Stimulated activated CD4-positive, alpha-beta T cell treated with anti-CD3 and anti-CD28 coated beads, TNF-alpha, amount 100 ng/mL, for 1 hour (primary cell): ENCODE measurements at regions not wholly inside any gene's neighbourhood (a gene's known extent, or its start where the extent isn't known, plus 50 kb on each side); places are given as distances from the start of the nearest gene placed in this dataset.
"Not testable (repeated sequence)": the region's sequence is repeated elsewhere in the genome, so short reads cannot be mapped to it uniquely, and the experiment has no call there.

Experiments used
- DNase-seq, 3 donors: peaks; one replicate each; pipeline ENCODE4 v3.0.0-alpha.2; 2020; ENCODE audit warnings: low read depth in 3 of 3, low spot score in 1 of 3

- no peak for DNase-seq
These were observed 266.7 kb upstream of the ATP10A start for GRCh38 chr15:26129852-26130251.

GRCh38 chr15:26128611-26129140 is 265.5 kb upstream of the ATP10A start:
- DNase-seq = no peak

- no peak for DNase-seq
These were observed 263.8 kb upstream of the ATP10A start for GRCh38 chr15:26126819-26127387.

GRCh38 chr15:26126070-26126469 is 262.9 kb upstream of the ATP10A start:
- no peak for DNase-seq

- DNase-seq = no peak
These were observed 262.5 kb upstream of the ATP10A start for GRCh38 chr15:26125664-26126063.

GRCh38 chr15:26119322-26119721 is 256.2 kb upstream of the ATP10A start:
- no peak for DNase-seq

GRCh38 chr15:26115229-26115943 is 252.3 kb upstream of the ATP10A start:
- DNase-seq = no peak

GRCh38 chr15:26114128-26114527 is 251.0 kb upstream of the ATP10A start:
- DNase-seq = not testable (repeated sequence)

- DNase-seq = no peak
These were observed 250.2 kb upstream of the ATP10A start for GRCh38 chr15:26113296-26113695.

GRCh38 chr15:26109203-26109602 is 246.1 kb upstream of the ATP10A start:
- DNase-seq = no peak

GRCh38 chr15:26106556-26106955 is 243.4 kb upstream of the ATP10A start:
- no peak for DNase-seq

- no peak for DNase-seq
These were observed 239.9 kb upstream of the ATP10A start for GRCh38 chr15:26103002-26103404.

- no peak for DNase-seq
These were observed 239.2 kb upstream of the ATP10A start for GRCh38 chr15:26102365-26102764.

- DNase-seq = no peak
These were observed 238.3 kb upstream of the ATP10A start for GRCh38 chr15:26101443-26101842.

GRCh38 chr15:26098801-26099200 is 235.7 kb upstream of the ATP10A start:
- no peak for DNase-seq

GRCh38 chr15:26097216-26097615 is 234.1 kb upstream of the ATP10A start:
- DNase-seq = no peak

- DNase-seq = no peak
These were observed 233.5 kb upstream of the ATP10A start for GRCh38 chr15:26096581-26096980.

- DNase-seq = no peak
These were observed 232.7 kb upstream of the ATP10A start for GRCh38 chr15:26095710-26096330.

- DNase-seq = no peak
These were observed 228.1 kb upstream of the ATP10A start for GRCh38 chr15:26091184-26091583.

- DNase-seq = no peak
These were observed 224.8 kb upstream of the ATP10A start for GRCh38 chr15:26087881-26088280.

GRCh38 chr15:26087395-26087794 is 224.3 kb upstream of the ATP10A start:
- DNase-seq = no peak

GRCh38 chr15:26084771-26085170 is 221.6 kb upstream of the ATP10A start:
- DNase-seq = no peak
